Spleen (tissue), 7 donors: ENCODE measurements at regions not wholly inside any gene's neighbourhood (a gene's known extent, or its start where the extent isn't known, plus 50 kb on each side); places are given as distances from the start of the nearest gene placed in this dataset.

Source experiments
- CTCF ChIP-seq, 11 experiments: fragments of 200-600 bp in 7 of 11; fragments of 450-650 bp in 4 of 11; sonication (generic) in 4 of 11; IDR thresholded peaks in 8 of 11; conservative IDR thresholded peaks in 3 of 11; 1 replicate in 7 of 11; 2 replicates in 4 of 11; pipeline versions ENCODE4 v1.4.0 to v1.8.0; 2016 to 2021; ENCODE audit warnings: antibody characterized with exemption in 11 of 11, inconsistent platforms in 4 of 11, mild to moderate bottlenecking in 1 of 11
- POLR2A ChIP-seq, 3 donors: fragments of 450-650 bp; IDR thresholded peaks; one replicate each; pipeline ENCODE4 v1.5.1; 2017; ENCODE audit warnings: antibody characterized with exemption in 3 of 3, mild to moderate bottlenecking in 1 of 3
- POLR2AphosphoS5 ChIP-seq, 3 donors: sonication (generic); formaldehyde crosslinking; IDR thresholded peaks; one replicate each; pipeline ENCODE4 v1.5.1; 2017; ENCODE audit warnings: antibody characterized with exemption in 3 of 3
- donor health status: DM: no; HTN: no; CAD: no; lungs with moderate emphysema.
- donor health status: DM: no; HTN: no; CAD: no.
- donor health status: DM: no; HTN: no; CAD: no.

GRCh38 chr2:188848887-188849435, 125.2 kb upstream of the COL3A1 start:
- TF ChIP-seq CTCF (IDR thresholded peaks at IDR 0.05 in 8 of 11, conservative IDR thresholded peaks at IDR 0.05 in 3 of 11) (no peak), POLR2AphosphoS5 (IDR thresholded peaks at IDR 0.05) (no peak), POLR2A (IDR thresholded peaks at IDR 0.05) (no peak)
